AG04449 (cell line): ENCODE measurements at regions not wholly inside any gene's neighbourhood (a gene's known extent, or its start where the extent isn't known, plus 50 kb on each side); places are given as distances from the start of the nearest gene placed in this dataset.

Experiments used
- CTCF ChIA-PET: fragments of 350-600 bp; formaldehyde crosslinking; extraction: SDS; loops from one replicate; lab custom pipeline; 2021; ENCODE audit warnings: antibody characterized with exemption; lab: Yijun Ruan, JAX
- POLR2A ChIA-PET: fragments of 400-600, 350-600 bp; formaldehyde crosslinking; extraction: SDS; loops from one replicate; lab custom pipeline; 2020; ENCODE audit warnings: antibody characterized with exemption, inconsistent platforms; lab: Yijun Ruan, JAX
- DNase-seq: peaks from one replicate; pipeline ENCODE4 v3.0.0-alpha.2; 2010; ENCODE audit warnings: low read depth, low spot score
- H3K4me3 ChIP-seq: 2 replicates; pipeline ENCODE4 v1.5.1; 2011; ENCODE audit warnings: low read depth, mild to moderate bottlenecking, control low read depth, low read length
- TF ChIP-seq, protein P1 (sequence below): IDR thresholded peaks from one replicate; pipeline ENCODE4 v1.5.1; 2011; ENCODE audit warnings: mild to moderate bottlenecking, moderate library complexity, low read length, control low read depth, inconsistent platforms; ENCODE audit not compliant: insufficient read depth; ENCODE audit errors: missing control alignments

GRCh38 chr6:163823577-163823976 is 409.1 kb downstream of the QKI start:
- no peak for DNase-seq
- TF ChIP-seq, protein P1, sequence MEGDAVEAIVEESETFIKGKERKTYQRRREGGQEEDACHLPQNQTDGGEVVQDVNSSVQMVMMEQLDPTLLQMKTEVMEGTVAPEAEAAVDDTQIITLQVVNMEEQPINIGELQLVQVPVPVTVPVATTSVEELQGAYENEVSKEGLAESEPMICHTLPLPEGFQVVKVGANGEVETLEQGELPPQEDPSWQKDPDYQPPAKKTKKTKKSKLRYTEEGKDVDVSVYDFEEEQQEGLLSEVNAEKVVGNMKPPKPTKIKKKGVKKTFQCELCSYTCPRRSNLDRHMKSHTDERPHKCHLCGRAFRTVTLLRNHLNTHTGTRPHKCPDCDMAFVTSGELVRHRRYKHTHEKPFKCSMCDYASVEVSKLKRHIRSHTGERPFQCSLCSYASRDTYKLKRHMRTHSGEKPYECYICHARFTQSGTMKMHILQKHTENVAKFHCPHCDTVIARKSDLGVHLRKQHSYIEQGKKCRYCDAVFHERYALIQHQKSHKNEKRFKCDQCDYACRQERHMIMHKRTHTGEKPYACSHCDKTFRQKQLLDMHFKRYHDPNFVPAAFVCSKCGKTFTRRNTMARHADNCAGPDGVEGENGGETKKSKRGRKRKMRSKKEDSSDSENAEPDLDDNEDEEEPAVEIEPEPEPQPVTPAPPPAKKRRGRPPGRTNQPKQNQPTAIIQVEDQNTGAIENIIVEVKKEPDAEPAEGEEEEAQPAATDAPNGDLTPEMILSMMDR: no peak

DNA sequence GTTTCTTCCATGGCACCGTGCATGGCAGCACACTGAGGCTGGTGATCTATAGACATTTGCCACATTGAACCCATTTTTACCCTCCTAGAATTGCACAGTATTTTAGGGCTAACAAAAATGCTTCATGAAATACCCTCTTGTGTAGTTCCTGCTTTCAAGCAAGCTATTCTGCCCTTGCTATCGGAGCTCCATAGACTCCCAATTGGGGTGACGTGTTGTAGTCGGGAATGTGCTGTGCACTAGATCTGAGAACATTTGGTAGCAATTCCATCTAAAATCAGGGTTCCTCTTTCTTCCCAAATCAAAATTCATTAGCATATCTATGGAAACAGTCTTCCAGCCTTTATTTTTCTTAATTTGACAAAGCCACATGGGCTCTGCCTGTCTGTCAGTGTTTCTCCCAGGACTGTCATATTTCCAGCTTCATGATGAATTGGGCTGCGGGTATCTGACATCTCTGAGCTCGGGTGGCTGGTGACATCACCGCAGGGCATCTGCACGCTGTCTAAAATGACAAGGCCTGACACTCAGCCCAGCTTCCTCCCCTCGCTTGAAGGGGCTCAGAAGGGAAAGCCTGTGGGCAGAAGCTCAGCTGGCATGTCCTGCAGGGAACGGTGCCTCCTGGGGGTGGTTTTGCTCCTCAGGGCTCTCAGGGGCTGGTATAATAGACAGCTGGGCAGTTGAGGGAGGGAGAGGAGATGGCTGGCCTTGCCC is 406.4 kb downstream of the QKI start:
- CTCF ChIA-PET: no interaction called here

More at GRCh38 chr6:163823577-163823976, 409.1 kb downstream of the QKI start:
- ChIA-PET CTCF (no interaction called here), POLR2A (no interaction called here)
- no peak overlapping the region for H3K4me3 ChIP-seq

DNA sequence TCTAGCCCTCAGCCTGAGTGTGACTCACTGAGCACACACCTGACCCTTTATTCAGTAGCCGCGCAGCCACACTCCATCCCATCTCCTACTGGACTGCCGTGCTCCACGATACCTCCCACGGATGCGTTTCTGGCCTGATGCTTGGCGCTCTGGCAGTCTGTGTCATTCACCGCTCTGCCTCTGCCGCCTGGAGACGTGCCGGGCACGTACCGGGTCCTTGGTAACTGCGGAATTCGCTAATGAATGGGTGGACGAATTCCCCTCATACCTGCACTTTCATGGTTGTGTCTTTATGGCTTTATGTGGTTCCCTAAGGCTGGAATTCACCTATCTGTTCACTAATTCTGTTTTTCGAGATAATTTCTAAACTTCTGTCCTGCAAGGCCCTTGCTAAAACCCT is 405.7 kb downstream of the QKI start:
- ChIA-PET POLR2A (no interaction called here), CTCF (no interaction called here)
- no peak overlapping the region for H3K4me3 ChIP-seq
- TF ChIP-seq, protein P1: no peak
- DNase-seq: no peak

More for the DNA sequence above, 406.4 kb downstream of the QKI start:
- TF ChIP-seq, protein P1: no peak
- no peak for DNase-seq
- no peak overlapping the region for H3K4me3 ChIP-seq
- POLR2A ChIA-PET: no interaction called here

GRCh38 chr6:163818719-163819118 is 404.2 kb downstream of the QKI start:
- no peak for DNase-seq
- no peak overlapping the region for H3K4me3 ChIP-seq
- TF ChIP-seq, protein P1: no peak
- ChIA-PET POLR2A (no interaction called here), CTCF (no interaction called here)

DNA sequence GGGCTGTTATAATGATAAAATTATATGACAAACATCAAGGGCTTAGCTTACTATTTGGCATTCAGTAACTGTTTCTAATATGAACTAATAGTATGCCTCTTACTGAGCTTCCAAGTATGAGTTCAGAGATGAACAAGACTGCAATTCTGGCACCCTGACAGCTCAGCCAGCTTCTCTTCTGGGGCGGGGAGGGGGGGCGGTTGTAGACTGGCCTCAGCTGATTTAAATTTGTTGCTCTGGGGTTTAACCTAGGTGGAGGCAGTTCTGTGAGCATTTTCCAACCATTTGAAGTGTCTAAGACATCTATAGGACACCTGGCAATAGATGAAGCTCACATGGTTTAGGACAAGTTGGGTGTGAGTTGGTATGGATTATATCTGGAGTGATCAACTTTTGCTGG is 401.9 kb downstream of the QKI start:
- POLR2A ChIA-PET: no interaction called here
- TF ChIP-seq, protein P1: no peak
- H3K4me3 ChIP-seq: no peak overlapping the region
- CTCF ChIA-PET: no interaction called here
- no peak for DNase-seq

DNA sequence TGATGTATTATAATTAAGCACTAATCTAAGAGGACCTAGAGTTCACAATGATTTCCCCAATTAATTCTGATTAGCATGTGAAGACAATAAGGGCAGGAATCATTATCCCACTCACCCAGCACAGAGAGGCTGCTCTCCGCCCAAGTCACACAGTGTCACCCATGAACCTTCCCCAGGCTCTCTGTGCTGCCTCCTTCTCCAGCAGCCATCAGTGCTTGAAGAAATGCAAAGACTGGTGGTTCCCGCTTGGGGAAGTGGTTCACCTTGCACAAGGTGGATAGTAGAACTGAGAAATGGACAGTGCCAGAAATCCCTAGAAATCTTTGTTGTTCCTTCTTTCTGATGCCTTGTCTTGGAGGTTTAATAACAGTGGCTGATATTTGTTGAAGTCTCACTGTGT is 401.3 kb downstream of the QKI start:
- POLR2A ChIA-PET: no interaction called here
- CTCF ChIA-PET: no interaction called here
- no peak overlapping the region for H3K4me3 ChIP-seq
- no peak for DNase-seq
- TF ChIP-seq, protein P1: no peak
